Uterus (tissue), 3 donors: ENCODE measurements at regions not wholly inside any gene's neighbourhood (a gene's known extent, or its start where the extent isn't known, plus 50 kb on each side); places are given as distances from the start of the nearest gene placed in this dataset.

Experiments used
- DNase-seq, 2 donors: peaks; one replicate each; pipeline ENCODE4 v3.0.0-alpha.2; 2019 to 2020
- H3K27ac ChIP-seq, 2 donors: fragments of 200-600 bp; sonication (generic); 1 replicate in 1 of 2; 2 replicates in 1 of 2; pipeline ENCODE4 v1.5.1; 2016 to 2018
- H3K27me3 ChIP-seq, 2 donors: fragments of 200-600 bp; sonication (generic); one replicate each; pipeline ENCODE4 v1.5.1; 2018 to 2019; ENCODE audit warnings: control low read depth in 1 of 2
- H3K36me3 ChIP-seq, 2 donors: fragments of 200-600 bp; sonication (generic); one replicate each; pipeline ENCODE4 v1.5.1; 2019; ENCODE audit warnings: control low read depth in 1 of 2
- H3K4me1 ChIP-seq, 2 donors: fragments of 200-600 bp; sonication (generic); one replicate each; pipeline ENCODE4 v1.5.1; 2018 to 2019; ENCODE audit warnings: control low read depth in 1 of 2
- H3K4me3 ChIP-seq, 2 donors: fragments of 200-600 bp; sonication (generic); 1 replicate in 1 of 2; 2 replicates in 1 of 2; pipeline ENCODE4 v1.5.1; 2018 to 2019; ENCODE audit warnings: mild to moderate bottlenecking in 1 of 2
- H3K9me3 ChIP-seq, 2 donors: fragments of 200-600 bp; sonication (generic); one replicate each; pipeline ENCODE4 v1.5.1; 2019; ENCODE audit warnings: control low read depth in 1 of 2
- POLR2A ChIP-seq, 2 donors: fragments of 450-650 bp; IDR thresholded peaks; one replicate each; pipeline ENCODE4 v1.6.1; 2016; ENCODE audit warnings: antibody characterized with exemption in 2 of 2, mild to moderate bottlenecking in 1 of 2, moderate library complexity in 1 of 2
- intact Hi-C: fragments of 100-400 bp; cut with DNase I; formaldehyde crosslinking; loops from one replicate; pipeline ENCODE4 v1.15.1; 2023; ENCODE audit warnings: low total_unique reads
- TF ChIP-seq, protein P1 (sequence below), 4 experiments: fragments of 200-600 bp in 2 of 4; fragments of 450-650 bp in 2 of 4; sonication (generic) in 2 of 4; IDR thresholded peaks; one replicate each; pipeline ENCODE4 v1.5.1; 2016 to 2019; ENCODE audit warnings: antibody characterized with exemption in 4 of 4, mild to moderate bottlenecking in 2 of 4, moderate library complexity in 1 of 4
- donor health status: DM: yes; HTN: yes; CAD: no.

- H3K9me3 ChIP-seq, result no peaks in the 10 kb centered on the region
- TF ChIP-seq, protein P1, sequence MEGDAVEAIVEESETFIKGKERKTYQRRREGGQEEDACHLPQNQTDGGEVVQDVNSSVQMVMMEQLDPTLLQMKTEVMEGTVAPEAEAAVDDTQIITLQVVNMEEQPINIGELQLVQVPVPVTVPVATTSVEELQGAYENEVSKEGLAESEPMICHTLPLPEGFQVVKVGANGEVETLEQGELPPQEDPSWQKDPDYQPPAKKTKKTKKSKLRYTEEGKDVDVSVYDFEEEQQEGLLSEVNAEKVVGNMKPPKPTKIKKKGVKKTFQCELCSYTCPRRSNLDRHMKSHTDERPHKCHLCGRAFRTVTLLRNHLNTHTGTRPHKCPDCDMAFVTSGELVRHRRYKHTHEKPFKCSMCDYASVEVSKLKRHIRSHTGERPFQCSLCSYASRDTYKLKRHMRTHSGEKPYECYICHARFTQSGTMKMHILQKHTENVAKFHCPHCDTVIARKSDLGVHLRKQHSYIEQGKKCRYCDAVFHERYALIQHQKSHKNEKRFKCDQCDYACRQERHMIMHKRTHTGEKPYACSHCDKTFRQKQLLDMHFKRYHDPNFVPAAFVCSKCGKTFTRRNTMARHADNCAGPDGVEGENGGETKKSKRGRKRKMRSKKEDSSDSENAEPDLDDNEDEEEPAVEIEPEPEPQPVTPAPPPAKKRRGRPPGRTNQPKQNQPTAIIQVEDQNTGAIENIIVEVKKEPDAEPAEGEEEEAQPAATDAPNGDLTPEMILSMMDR (IDR thresholded peaks at IDR 0.05), result no peak
- no peak for TF ChIP-seq POLR2A (IDR thresholded peaks at IDR 0.05)
- no peaks in the 10 kb centered on the region for H3K4me1 ChIP-seq
- intact Hi-C loops, result no loop called here
- peak overlapping the region; percentile 21 to 64 for H3K27ac ChIP-seq
- no peaks in the 10 kb centered on the region for H3K36me3 ChIP-seq
- no peaks in the 10 kb centered on the region for H3K27me3 ChIP-seq
- no peak overlapping the region for H3K4me3 ChIP-seq
- DNase-seq, result no peak
Measured at GRCh38 chr6:45742591-45742990, 273.1 kb downstream of the CLIC5 start.

- Histone ChIP-seq H3K36me3 (no peaks in the 10 kb centered on the region), H3K27me3 (no peaks in the 10 kb centered on the region), H3K4me3 (no peak overlapping the region), H3K4me1 (no peaks in the 10 kb centered on the region), H3K27ac (peak overlapping the region; percentile 21 to 64), H3K9me3 (no peaks in the 10 kb centered on the region)
- DNase-seq, result no peak
- TF ChIP-seq POLR2A (IDR thresholded peaks at IDR 0.05), result no peak
- TF ChIP-seq, protein P1 (IDR thresholded peaks at IDR 0.05), result no peak
- intact Hi-C loops, result no loop called here
Measured at GRCh38 chr6:45741437-45742171, 274.1 kb downstream of the CLIC5 start.

DNA sequence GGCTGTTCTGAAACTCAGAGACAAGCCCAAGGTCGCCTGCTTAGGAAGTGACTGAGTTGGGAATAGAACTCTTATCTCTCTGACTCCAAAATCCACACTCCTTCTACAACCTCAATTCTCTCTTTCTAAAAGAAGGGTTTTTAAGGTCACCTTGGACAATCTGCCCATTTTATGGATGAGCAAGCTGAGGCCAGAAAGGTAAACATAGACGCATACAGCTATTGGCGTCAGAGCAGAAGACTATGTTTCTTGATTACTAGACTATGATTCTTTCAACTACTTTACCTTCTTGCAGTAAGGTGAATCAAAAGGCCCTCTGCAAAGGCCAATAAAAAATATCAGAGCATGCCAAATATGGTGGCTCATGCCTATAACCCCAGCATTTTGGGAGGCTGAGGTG, 276.6 kb downstream of the CLIC5 start:
- DNase-seq, result no peak
- no peak for TF ChIP-seq POLR2A (IDR thresholded peaks at IDR 0.05)
- TF ChIP-seq, protein P1 (IDR thresholded peaks at IDR 0.05), result no peak
- intact Hi-C loops, result no loop called here
- Histone ChIP-seq H3K27ac (no peak overlapping the region), H3K4me1 (no peaks in the 10 kb centered on the region), H3K36me3 (no peaks in the 10 kb centered on the region), H3K27me3 (no peaks in the 10 kb centered on the region), H3K9me3 (no peaks in the 10 kb centered on the region), H3K4me3 (no peak overlapping the region)

GRCh38 chr6:45738057-45738455, 277.6 kb downstream of the CLIC5 start:
- Histone ChIP-seq H3K27ac (no peak overlapping the region), H3K4me3 (no peak overlapping the region), H3K4me1 (no peaks in the 10 kb centered on the region), H3K36me3 (no peaks in the 10 kb centered on the region), H3K9me3 (no peaks in the 10 kb centered on the region), H3K27me3 (no peaks in the 10 kb centered on the region)
- DNase-seq, result no peak
- intact Hi-C loops, result no loop called here
- TF ChIP-seq, protein P1 (IDR thresholded peaks at IDR 0.05), result no peak
- TF ChIP-seq POLR2A (IDR thresholded peaks at IDR 0.05), result no peak

GRCh38 chr6:45737331-45738056, 278.2 kb downstream of the CLIC5 start:
- no peaks in the 10 kb centered on the region for H3K27me3 ChIP-seq
- H3K9me3 ChIP-seq, result no peaks in the 10 kb centered on the region
- no peaks in the 10 kb centered on the region for H3K36me3 ChIP-seq
- intact Hi-C loops, result no loop called here
- no peak overlapping the region for H3K27ac ChIP-seq
- DNase-seq, result no peak
- TF ChIP-seq POLR2A (IDR thresholded peaks at IDR 0.05), result no peak
- TF ChIP-seq, protein P1 (IDR thresholded peaks at IDR 0.05), result no peak
- H3K4me3 ChIP-seq, result no peak overlapping the region
- no peaks in the 10 kb centered on the region for H3K4me1 ChIP-seq
